ENCODE measurements at regions not wholly inside any gene's neighbourhood (a gene's known extent, or its start where the extent isn't known, plus 50 kb on each side); places are given as distances from the start of the nearest gene placed in this dataset.

DNA sequence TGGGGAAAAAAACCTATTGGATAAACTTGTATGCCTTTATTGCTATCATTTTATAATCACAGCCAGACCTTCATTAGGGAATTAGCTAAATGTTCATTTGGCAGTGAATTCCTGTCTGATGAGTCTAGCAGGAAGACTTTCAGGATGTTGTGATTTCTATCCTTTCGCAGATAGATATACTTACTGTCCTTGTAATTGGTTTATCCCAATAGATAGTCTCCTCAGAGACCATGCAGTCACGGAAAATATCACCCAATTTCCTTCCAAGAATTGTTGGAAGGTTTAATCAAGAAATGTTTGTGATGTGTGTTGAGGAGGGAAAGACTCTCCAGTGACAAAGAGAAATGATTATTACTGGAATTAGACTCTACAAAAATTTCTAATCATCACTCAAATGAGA is 1937.9 kb upstream of the WWC1 start:
- TF ChIP-seq, protein P1, sequence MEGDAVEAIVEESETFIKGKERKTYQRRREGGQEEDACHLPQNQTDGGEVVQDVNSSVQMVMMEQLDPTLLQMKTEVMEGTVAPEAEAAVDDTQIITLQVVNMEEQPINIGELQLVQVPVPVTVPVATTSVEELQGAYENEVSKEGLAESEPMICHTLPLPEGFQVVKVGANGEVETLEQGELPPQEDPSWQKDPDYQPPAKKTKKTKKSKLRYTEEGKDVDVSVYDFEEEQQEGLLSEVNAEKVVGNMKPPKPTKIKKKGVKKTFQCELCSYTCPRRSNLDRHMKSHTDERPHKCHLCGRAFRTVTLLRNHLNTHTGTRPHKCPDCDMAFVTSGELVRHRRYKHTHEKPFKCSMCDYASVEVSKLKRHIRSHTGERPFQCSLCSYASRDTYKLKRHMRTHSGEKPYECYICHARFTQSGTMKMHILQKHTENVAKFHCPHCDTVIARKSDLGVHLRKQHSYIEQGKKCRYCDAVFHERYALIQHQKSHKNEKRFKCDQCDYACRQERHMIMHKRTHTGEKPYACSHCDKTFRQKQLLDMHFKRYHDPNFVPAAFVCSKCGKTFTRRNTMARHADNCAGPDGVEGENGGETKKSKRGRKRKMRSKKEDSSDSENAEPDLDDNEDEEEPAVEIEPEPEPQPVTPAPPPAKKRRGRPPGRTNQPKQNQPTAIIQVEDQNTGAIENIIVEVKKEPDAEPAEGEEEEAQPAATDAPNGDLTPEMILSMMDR (IDR thresholded peaks at IDR 0.05; ENCODE audit: low read length) = no peak
- no peak for TF ChIP-seq EZH2 (IDR thresholded peaks at IDR 0.05; ENCODE audit: borderline replicate concordance, low read length)
